Suprapubic skin (tissue), 4 donors: ENCODE measurements at regions not wholly inside any gene's neighbourhood (a gene's known extent, or its start where the extent isn't known, plus 50 kb on each side); places are given as distances from the start of the nearest gene placed in this dataset.
"Not testable (repeated sequence)": the region's sequence is repeated elsewhere in the genome, so short reads cannot be mapped to it uniquely, and the experiment has no call there.

Source experiments
- DNase-seq, 2 donors: peaks; one replicate each; pipeline ENCODE4 v3.0.0-alpha.2; 2019; ENCODE audit warnings: low spot score in 2 of 2
- H3K27ac ChIP-seq: fragments of 200-600 bp; sonication (generic); one replicate; pipeline ENCODE4 v1.5.1; 2019
- H3K27me3 ChIP-seq: fragments of 200-600 bp; sonication (generic); one replicate; pipeline ENCODE4 v1.5.1; 2019
- H3K36me3 ChIP-seq: fragments of 200-600 bp; sonication (generic); one replicate; pipeline ENCODE4 v1.5.1; 2019
- H3K4me1 ChIP-seq: fragments of 200-600 bp; sonication (generic); one replicate; pipeline ENCODE4 v1.5.1; 2019
- H3K4me3 ChIP-seq: fragments of 200-600 bp; sonication (generic); one replicate; pipeline ENCODE4 v1.5.1; 2019; ENCODE audit warnings: mild to moderate bottlenecking
- H3K9me3 ChIP-seq: fragments of 200-600 bp; sonication (generic); one replicate; pipeline ENCODE4 v1.5.1; 2019
- CTCF ChIP-seq, 2 donors: fragments of 200-600 bp in 1 of 2; fragments of 450-650 bp in 1 of 2; sonication (generic) in 1 of 2; IDR thresholded peaks; one replicate each; pipeline ENCODE4 v1.5.1; 2016 to 2019; ENCODE audit warnings: antibody characterized with exemption in 2 of 2, mild to moderate bottlenecking in 1 of 2, moderate library complexity in 1 of 2
- EP300 ChIP-seq: sonication (generic); formaldehyde crosslinking; IDR thresholded peaks from one replicate; pipeline ENCODE4 v1.6.1; 2017; ENCODE audit warnings: antibody characterized with exemption
- POLR2A ChIP-seq, 2 donors: fragments of 450-650 bp; IDR thresholded peaks; one replicate each; pipeline ENCODE4 v1.6.1; 2017; ENCODE audit warnings: antibody characterized with exemption in 2 of 2, mild to moderate bottlenecking in 2 of 2, moderate library complexity in 2 of 2
- POLR2AphosphoS5 ChIP-seq, 3 donors: sonication (generic); formaldehyde crosslinking; IDR thresholded peaks; one replicate each; pipeline ENCODE4 v1.6.1; 2017; ENCODE audit warnings: antibody characterized with exemption in 3 of 3
- WGBS: methylation state at CpG from one replicate; pipeline ENCODE4 v1.1.5; 2018; 5-methylcytosine and 5-hydroxymethylcytosine counted together

- 38% methylated on average over 1 of the region's 1 CpG for WGBS
Measured at GRCh38 chr17:54194268-54194667, 371.5 kb downstream of the KIF2B start.

GRCh38 chr17:54196751-54197150 lies 374.0 kb downstream of the KIF2B start:
- Histone ChIP-seq H3K27me3 (no peaks in the 10 kb centered on the region), H3K9me3 (no peaks in the 10 kb centered on the region), H3K4me3 (no peak overlapping the region), H3K27ac (no peak overlapping the region), H3K36me3 (no peaks in the 10 kb centered on the region), H3K4me1 (no peaks in the 10 kb centered on the region)
- 87% methylated on average over 3 of the region's 3 CpGs for WGBS
- TF ChIP-seq CTCF (IDR thresholded peaks at IDR 0.05) (no peak), POLR2AphosphoS5 (IDR thresholded peaks at IDR 0.05) (no peak), POLR2A (IDR thresholded peaks at IDR 0.05) (no peak)
- DNase-seq = no peak

More at GRCh38 chr17:54194268-54194667, 371.5 kb downstream of the KIF2B start:
- Histone ChIP-seq H3K36me3 (no peaks in the 10 kb centered on the region), H3K9me3 (no peaks in the 10 kb centered on the region), H3K4me1 (no peaks in the 10 kb centered on the region), H3K27ac (no peak overlapping the region), H3K27me3 (no peaks in the 10 kb centered on the region), H3K4me3 (no peak overlapping the region)
- DNase-seq = no peak
- no peak for TF ChIP-seq POLR2AphosphoS5 (IDR thresholded peaks at IDR 0.05)
- TF ChIP-seq POLR2A (IDR thresholded peaks at IDR 0.05) = no peak
- TF ChIP-seq CTCF (IDR thresholded peaks at IDR 0.05) = no peak
- TF ChIP-seq EP300 = no peak

- no CpG with 5 or more reads among the region's 2 CpGs for WGBS
- not testable (repeated sequence) for H3K9me3 ChIP-seq, H3K36me3 ChIP-seq, H3K27ac ChIP-seq, H3K27me3 ChIP-seq, H3K4me3 ChIP-seq, DNase-seq, H3K4me1 ChIP-seq
Measured at GRCh38 chr17:54201380-54201779, 378.7 kb downstream of the KIF2B start.

- H3K4me1 ChIP-seq = no peaks in the 10 kb centered on the region
- 50% methylated on average over 1 of the region's 1 CpG for WGBS
- H3K27ac ChIP-seq = no peak overlapping the region
- TF ChIP-seq POLR2AphosphoS5 (IDR thresholded peaks at IDR 0.05) (no peak), CTCF (IDR thresholded peaks at IDR 0.05) (no peak), POLR2A (IDR thresholded peaks at IDR 0.05) (no peak), EP300 (no peak)
- no peaks in the 10 kb centered on the region for H3K9me3 ChIP-seq
- no peak overlapping the region for H3K4me3 ChIP-seq
- H3K36me3 ChIP-seq = no peaks in the 10 kb centered on the region
- DNase-seq = no peak
- H3K27me3 ChIP-seq = no peaks in the 10 kb centered on the region
Measured at GRCh38 chr17:54220829-54221228, 398.1 kb downstream of the KIF2B start.

- Histone ChIP-seq H3K9me3 (no peaks in the 10 kb centered on the region), H3K27me3 (no peaks in the 10 kb centered on the region), H3K4me1 (no peaks in the 10 kb centered on the region), H3K4me3 (no peak overlapping the region), H3K36me3 (no peaks in the 10 kb centered on the region), H3K27ac (no peak overlapping the region)
- TF ChIP-seq POLR2A (IDR thresholded peaks at IDR 0.05) (no peak), EP300 (no peak), CTCF (IDR thresholded peaks at IDR 0.05) (no peak), POLR2AphosphoS5 (IDR thresholded peaks at IDR 0.05) (no peak)
- no peak for DNase-seq
- WGBS = 63% methylated on average over 2 of the region's 2 CpGs
Measured at GRCh38 chr17:54221499-54221898, 398.8 kb downstream of the KIF2B start.

GRCh38 chr17:54235571-54235970 lies 412.8 kb downstream of the KIF2B start:
- no peaks in the 10 kb centered on the region for H3K36me3 ChIP-seq
- peaks cover 2% of the 10 kb centered on the region for H3K9me3 ChIP-seq
- H3K27me3 ChIP-seq = no peaks in the 10 kb centered on the region
- peaks cover 2% of the 10 kb centered on the region for H3K4me1 ChIP-seq
- no peak for DNase-seq
- TF ChIP-seq POLR2AphosphoS5 (IDR thresholded peaks at IDR 0.05) = no peak
- TF ChIP-seq CTCF (IDR thresholded peaks at IDR 0.05) = no peak
- TF ChIP-seq EP300 = no peak
- TF ChIP-seq POLR2A (IDR thresholded peaks at IDR 0.05) = no peak
- H3K27ac ChIP-seq = no peak overlapping the region
- no peak overlapping the region for H3K4me3 ChIP-seq
- 29% methylated on average over 4 of the region's 4 CpGs for WGBS
